GM21367 (cell line): ENCODE measurements at regions not wholly inside any gene's neighbourhood (a gene's known extent, or its start where the extent isn't known, plus 50 kb on each side); places are given as distances from the start of the nearest gene placed in this dataset.
"Not testable (repeated sequence)": the region's sequence is repeated elsewhere in the genome, so short reads cannot be mapped to it uniquely, and the experiment has no call there.

ENCODE experiments used
- ATAC-seq: cut with Tn5 transposase; IDR thresholded peaks from one replicate; pipeline ENCODE4 v1.9.1; 2021; ENCODE audit not compliant: unreplicated experiment

- ATAC-seq, result no peak
Measured at GRCh38 chr7:115363916-115364315, 442.0 kb downstream of the MDFIC start.

GRCh38 chr7:115359955-115360354 is 438.1 kb downstream of the MDFIC start:
- ATAC-seq, result no peak

GRCh38 chr7:115359119-115359518 is 437.2 kb downstream of the MDFIC start:
- ATAC-seq, result no peak

- ATAC-seq, result no peak
Measured at GRCh38 chr7:115357703-115357999, 435.8 kb downstream of the MDFIC start.

GRCh38 chr7:115356999-115357702 is 435.3 kb downstream of the MDFIC start:
- ATAC-seq, result no peak

- peak; percentile 66 for ATAC-seq
Measured at GRCh38 chr7:115356139-115356746, 434.3 kb downstream of the MDFIC start.

- ATAC-seq, result no peak
Measured at GRCh38 chr7:115354925-115355324, 433.0 kb downstream of the MDFIC start.

- ATAC-seq, result no peak
Measured at GRCh38 chr7:115352375-115352774, 430.5 kb downstream of the MDFIC start.

GRCh38 chr7:115350764-115351163 is 428.9 kb downstream of the MDFIC start:
- no peak for ATAC-seq

- ATAC-seq, result no peak
Measured at GRCh38 chr7:115349635-115350034, 427.7 kb downstream of the MDFIC start.

- ATAC-seq, result no peak
Measured at GRCh38 chr7:115346685-115347084, 424.8 kb downstream of the MDFIC start.

GRCh38 chr7:115340828-115341227 is 418.9 kb downstream of the MDFIC start:
- ATAC-seq, result peak; percentile 75

GRCh38 chr7:115338016-115338415 is 416.1 kb downstream of the MDFIC start:
- no peak for ATAC-seq

GRCh38 chr7:115332691-115333090 is 410.8 kb downstream of the MDFIC start:
- ATAC-seq, result no peak

GRCh38 chr7:115329006-115329405 is 407.1 kb downstream of the MDFIC start:
- no peak for ATAC-seq

- no peak for ATAC-seq
Measured at GRCh38 chr7:115328018-115328417, 406.1 kb downstream of the MDFIC start.

GRCh38 chr7:115327326-115327725 is 405.4 kb downstream of the MDFIC start:
- no peak for ATAC-seq

GRCh38 chr7:115319541-115319940 is 397.6 kb downstream of the MDFIC start:
- ATAC-seq, result no peak

- not testable (repeated sequence) for ATAC-seq
Measured at GRCh38 chr7:115310316-115310715, 388.4 kb downstream of the MDFIC start.

- ATAC-seq, result no peak
Measured at GRCh38 chr7:115306586-115306985, 384.7 kb downstream of the MDFIC start.

- no peak for ATAC-seq
Measured at GRCh38 chr7:115300231-115300870, 378.5 kb downstream of the MDFIC start.

GRCh38 chr7:115299397-115300037 is 377.6 kb downstream of the MDFIC start:
- ATAC-seq, result no peak
